NCI-H524 (cell line): ENCODE measurements at regions not wholly inside any gene's neighbourhood (a gene's known extent, or its start where the extent isn't known, plus 50 kb on each side); places are given as distances from the start of the nearest gene placed in this dataset.
"Not testable (repeated sequence)": the region's sequence is repeated elsewhere in the genome, so short reads cannot be mapped to it uniquely, and the experiment has no call there.

Source experiments
- DNase-seq, 2 experiments: peaks; one replicate each; lab custom pipeline; 2025; lab: John Stamatoyannopoulos, UW

DNA sequence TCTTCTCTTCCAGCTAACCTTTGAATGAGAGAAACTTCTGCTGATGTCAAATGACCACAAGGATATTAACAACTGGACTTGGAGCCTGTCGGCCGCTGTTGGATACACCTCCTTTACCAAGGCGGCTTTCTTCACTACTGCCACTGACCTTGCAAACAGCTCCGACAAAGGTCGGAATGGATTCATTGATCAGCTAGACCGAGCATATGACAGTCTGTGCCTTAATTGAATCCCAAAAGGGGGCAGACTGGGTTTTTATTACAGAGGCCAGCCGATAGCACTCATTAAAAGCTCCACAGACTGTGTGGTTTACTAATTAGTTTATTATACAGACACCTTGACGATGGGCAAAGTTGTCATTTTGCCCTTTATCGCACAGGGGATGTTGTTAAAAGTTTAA is 394.5 kb downstream of the RERGL start:
- peak in 1 of 2 experiments; percentile 7 for DNase-seq

DNA sequence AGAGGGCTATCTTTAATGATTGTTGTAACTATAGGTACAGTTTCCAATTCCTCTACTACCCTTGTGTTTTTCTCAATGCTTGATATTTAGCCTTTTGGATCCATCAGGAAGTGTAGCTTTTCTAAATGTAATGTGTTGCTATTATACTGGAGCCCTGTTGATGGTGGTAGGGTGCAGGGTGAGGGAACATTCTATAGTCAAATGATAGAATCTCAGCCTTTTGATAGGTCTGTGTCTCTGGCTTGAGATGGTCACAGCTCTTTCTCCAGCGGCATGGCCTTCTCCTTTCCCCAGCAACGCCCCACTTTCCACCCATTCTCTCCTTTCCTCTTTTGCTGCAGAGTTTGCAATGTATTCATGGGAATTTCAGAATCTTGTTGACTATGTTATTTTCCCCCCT is 398.6 kb downstream of the RERGL start:
- no peak for DNase-seq

DNA sequence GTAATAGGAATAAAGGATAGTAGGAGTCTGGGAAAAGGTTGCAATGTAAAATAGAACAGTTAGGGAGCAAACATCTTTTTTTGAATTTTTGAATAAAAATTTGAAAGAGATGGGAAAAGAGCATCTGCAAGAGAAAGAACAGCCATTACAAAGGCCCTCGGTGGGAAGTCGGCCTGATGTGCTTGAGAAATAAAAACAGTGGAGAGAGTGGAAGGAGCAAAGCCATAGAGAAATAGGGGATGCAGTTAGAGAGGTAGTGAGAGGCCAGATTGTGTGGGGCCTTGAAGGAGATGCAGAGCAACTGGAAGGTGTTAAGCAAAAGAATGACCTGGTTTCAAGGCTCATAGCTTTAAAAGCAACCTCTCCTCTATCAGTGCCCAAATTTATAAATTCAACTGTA is 409.8 kb downstream of the RERGL start:
- no peak for DNase-seq

DNA sequence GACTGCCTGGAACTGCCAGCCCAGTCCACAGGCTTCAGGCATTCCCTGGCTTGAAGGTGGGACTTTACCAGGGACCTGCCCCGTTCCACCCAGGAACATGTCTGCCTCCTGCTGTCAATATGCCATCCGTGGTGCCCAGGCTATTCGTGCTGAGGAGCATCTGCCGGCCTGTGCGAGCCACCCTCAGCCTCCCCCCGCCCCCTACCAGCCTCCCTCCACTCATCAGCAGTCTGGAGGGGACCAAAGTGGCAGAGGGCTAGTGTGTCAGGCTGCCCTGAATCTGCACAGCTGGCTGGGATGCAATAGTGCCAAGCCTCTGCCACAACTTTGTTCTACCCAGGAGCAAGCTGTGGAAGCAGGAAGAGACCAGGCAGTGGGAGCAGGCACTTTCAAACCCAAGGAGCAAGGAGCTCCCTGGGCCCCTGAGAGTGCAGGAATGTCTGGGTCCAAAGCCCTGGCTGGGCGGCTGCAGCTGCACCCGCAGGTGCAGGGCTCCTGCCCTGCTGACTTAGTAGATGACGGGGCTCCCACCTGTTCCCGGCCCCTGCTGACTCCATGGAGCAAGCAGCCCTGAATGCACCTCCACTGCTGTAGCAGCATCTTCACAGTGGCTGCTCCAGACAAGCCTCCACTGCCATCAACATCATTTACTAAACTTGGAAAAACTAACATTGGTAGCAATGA is 423.2 kb downstream of the RERGL start:
- DNase-seq, result no peak

DNA sequence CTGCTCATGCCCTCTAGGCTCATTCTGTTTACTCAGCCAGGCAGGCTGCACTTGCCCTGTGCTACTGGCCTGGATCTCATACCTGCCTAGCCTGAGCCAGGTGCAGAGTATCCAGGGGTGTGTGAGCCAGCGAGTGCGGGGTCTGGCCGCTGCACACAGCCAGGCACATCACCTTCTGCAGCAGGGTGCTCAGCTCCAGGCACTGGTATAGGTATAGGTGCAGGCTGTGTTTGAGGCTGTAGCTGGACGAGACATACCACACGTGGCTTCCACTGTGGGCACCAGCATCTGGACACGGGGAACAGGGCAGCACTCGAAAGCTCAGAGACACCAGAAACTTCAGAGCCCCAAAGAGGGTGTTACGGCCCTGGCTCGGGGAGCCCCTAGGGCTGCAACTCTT is 424.2 kb downstream of the RERGL start:
- DNase-seq, result no peak

DNA sequence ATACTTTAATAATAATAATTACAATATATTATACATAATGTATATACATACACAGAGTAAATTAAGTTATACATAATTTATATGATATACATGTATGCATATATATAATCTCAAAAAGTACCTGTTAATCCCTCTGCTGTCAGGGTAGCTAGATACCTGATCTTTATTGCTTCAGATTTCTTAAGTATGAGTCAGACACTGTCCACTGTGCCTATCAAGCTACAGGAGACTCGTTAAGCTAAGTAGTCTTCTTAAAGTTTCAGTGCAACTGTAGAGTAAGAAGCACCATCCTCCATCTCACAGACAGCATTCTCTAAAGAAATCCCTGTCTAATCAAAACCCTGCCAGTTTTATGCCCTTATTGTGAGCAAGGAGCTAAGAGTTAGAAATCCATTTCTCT is 428.7 kb downstream of the RERGL start:
- DNase-seq, result peak in 1 of 2 experiments; percentile 8

DNA sequence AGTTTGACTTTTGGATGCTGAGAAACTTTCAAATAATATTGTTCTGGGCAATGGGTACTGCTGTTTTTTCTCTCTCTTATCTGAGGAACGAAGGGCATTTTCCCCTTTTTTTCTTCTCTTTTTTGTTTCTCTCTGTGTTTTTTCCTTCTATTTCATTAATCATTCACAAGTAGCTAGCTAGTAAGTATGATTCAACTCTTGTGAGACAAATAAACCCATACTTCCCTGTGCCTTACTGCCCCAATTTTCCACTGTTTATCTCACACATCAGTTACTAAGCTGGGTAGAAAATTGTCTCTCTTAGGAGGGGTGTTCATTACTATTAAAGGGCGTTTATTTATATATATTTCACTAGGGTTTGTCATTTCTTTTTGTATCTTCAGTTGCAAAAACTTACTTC is 437.6 kb downstream of the RERGL start:
- no peak for DNase-seq

DNA sequence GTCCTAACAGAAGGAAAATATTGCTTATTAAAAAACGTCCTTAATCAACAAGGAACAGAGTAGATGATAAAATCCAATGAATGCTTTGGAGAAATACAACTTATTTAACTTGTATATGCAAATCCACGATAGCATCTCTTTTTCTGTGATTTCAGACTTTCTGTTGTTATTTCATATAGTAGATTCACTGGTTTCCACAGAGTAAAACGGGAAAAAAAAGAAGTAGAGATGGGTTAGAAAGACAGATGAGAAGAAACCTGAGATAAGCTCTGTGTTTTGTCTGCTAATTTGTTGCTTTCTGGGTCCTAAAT is 447.7 kb downstream of the RERGL start:
- no peak for DNase-seq

DNA sequence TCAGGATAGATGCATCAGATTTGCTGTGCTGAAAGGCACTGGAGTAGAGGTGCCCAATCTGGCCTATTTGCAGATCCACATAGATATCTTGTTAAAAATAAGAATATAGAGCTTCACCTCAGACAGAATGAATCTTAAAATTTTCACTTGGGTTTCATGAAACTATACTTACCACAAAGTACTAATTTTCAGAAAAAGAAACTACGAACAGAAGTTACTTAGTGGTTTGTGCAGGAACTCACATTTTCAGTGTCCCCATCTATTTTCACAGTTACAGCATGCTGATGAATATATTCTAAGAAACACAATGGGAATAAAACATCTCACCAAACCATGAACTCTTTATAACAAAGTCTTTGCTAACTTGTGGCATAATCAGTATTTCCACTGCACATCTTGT is 449.4 kb downstream of the RERGL start:
- DNase-seq, result no peak

DNA sequence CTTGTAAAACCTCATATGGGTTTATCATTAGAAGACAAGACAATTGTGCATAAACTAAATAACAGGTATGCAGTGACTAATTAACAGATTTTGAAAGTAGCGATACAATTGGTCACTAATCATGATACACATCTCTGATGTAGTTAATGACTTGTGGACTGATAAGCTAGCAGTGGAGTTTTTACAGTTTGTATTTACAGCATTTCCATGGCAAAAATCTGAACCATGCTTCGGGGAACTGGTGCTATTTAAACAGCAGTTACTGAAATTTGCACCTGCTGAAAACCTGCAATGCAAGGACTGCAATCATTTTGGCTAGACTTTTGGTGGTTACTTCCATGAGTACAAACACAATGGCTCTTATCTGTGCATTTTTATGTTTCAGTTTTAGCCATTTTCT is 471.2 kb downstream of the RERGL start:
- no peak for DNase-seq

DNA sequence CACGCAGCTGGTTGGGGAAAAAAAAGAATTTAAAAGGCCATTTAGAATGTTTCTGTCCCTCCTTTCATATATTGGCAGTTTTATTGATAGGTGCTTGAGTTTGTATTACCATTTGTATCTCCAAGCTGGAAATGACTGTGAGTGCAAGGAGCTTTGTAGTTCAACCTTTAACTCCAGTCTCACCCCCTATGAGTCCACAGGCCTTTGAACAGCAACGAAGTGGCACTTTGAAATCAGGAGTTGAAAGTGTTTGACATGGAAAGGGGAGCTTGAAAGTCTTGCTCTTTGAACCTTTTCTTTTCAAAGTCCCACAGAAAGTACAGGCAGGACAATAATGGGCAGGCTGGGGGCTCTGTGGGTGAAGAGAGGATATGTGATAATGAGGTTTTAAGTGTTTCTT is 480.3 kb downstream of the RERGL start:
- no peak for DNase-seq

DNA sequence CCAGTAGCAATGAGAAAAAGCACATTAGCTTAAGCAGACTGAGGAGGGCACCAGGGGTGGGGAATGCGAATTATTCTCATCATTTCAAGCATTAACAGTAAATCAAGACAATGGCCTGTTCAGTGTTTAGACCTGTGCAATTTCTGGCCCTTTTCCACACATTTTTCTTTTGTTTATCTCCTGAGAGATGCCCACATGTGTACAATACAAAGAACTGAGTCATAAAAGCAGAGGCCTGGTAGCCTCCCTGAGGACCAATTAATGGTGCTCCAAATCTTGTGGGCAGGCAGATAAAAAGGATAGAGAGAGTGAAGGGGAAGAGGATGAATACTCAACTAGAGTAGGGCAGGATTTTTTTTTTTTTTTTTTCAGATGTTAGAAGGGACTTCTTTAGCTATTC is 480.8 kb downstream of the RERGL start:
- DNase-seq, result no peak

DNA sequence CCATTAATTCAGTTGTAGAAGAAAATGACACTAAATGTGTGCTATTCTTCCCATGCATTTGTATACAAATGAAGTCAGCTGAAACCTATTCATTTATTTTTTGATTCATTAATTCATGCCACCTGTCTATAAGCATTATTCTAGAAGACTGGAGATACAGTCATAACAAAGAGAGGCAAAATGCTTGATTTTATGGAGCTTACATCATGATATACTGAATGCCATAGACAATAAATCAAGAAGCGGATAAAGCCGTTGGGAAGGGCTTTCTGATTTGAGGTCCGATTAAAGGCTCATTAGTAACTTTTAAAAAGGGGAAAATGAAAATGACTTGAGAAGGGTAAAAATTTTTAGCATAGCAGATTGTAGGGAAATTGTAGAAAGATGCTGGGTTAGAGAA is 494.9 kb downstream of the RERGL start:
- no peak for DNase-seq

DNA sequence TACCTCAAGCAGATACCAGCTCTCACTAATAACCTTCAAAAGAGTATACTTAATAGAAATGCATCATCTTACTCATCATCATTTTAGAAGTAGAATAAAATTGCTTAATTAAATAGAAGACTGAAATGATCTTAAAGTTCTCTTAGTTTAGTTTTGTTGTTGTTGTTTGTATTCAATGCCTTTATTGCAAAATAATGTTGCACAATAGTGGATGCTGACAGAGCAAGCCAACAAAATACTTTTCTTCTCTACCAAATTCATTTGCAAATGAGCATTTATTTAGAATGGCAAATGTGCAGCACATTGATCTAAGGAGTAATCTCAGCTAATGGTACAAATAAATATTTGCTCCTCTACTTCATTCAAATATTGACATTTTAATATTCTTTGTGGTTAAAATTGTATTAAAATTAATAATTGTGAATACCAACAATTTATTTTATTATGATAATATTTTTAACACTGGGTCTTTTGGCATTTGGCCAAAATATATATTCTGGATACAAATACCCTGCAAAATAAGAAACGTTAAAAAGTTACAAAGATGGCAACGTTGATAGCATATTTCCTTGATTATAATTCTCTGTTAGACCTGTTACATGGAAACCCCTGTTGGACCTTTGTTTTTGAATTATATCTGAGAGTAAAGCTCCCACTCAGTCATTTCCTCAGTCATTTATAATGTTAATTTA is 496.1 kb downstream of the RERGL start:
- no peak for DNase-seq

DNA sequence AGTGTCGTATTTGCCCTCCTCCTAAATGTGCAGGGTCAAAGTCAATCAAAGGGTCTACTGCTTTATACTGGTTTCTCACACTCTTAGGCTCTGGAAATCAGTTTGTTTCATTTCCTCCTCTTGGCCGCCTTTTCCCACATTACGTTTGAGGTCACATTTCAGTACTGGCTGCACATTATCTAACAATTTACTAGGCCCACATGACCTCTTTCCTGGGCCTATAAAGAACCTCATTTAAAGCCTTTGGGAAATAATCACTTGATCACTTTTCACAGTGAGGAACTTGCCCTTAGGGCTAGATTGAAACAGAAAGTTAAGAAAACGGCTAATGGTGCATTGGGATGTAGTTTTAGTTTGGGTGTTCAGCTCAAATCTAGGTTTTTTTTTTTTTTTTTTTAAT is 497.5 kb downstream of the RERGL start:
- no peak for DNase-seq

DNA sequence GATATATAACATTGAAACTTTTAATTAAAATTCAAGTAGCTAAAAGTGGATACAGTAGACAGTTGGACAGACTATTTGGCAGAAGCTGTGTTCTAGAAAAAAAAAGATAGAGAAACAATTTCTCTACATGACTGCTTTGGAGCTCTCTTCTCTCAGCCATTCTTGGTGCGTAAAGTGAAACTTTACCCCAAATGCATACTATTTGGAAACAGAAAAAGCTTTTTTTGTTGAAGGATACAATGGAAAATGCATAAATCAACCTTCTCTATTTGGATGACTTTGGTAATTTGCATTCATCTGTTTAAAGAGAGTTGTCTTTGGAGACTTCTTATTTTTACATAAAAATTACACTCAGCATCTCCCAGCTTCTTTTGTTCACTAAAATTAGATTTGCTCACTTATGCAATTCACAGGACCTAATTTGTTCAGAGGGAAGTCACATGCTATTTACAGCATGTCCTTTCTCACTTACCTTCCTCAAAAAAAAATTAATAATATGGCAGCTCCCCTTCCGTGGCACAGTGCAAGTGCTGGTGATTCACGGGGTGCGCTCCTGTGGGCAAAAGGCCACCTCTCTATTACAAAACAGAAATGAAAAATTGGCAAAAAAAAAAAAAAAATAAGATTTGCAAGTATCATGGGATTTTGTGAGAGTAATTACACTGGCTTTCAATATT is 498.9 kb downstream of the RERGL start:
- DNase-seq, result no peak

DNA sequence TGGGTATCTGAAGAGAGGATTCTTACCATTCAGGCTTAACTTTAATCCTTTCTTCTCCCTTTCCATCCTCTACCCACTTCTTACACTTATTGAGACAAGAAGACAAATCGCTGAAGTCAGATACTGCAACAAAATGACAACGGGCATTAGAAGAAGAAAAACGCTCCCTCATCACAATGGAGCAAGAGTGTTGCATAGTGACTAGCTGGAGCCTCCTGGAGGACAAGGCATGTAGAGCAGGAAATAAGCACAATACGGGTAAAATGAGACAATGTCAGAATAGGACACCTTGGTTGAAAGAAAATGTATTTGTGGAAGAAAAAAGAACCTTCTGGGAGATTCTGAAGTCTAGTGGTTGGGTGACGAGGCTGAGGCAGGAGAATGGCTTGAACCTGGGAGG is 501.0 kb downstream of the RERGL start:
- DNase-seq, result peak in 1 of 2 experiments; percentile 18

DNA sequence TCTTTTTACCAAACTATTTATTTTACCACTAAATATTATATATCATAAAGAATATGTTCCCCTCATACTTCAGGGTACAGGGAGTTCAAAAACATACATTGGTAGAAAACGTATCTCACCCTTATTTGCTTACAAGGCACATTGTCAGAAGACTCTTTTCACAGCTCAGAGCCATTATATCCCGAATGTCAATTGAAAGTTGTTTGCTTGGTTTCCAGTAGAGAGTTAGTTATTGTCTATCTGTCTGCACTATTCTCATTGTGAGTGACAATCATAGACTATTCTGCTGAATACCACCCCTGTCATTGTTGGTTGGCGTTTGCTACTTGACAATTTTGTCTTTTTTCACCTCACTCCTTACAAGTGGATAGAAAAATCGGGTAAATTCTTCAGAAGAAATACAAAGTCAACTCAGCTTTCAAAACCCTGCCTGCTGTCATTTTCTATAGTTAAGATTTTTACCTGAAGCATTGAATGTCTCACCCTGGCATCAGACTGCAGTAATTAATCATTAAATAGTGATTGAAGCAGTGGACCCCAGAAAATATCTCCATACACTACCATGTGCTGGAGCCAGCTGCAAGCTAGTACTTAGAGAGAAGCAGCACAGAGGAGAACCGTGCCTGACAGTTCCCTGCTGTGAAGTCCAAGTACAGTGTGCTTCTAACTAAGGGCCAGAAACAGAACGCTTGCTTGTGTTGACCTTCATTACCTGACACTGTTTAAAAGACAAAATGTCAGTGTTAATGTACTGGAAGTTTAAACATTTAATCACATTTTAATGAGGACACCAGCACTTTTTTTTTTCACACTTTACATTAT is 510.6 kb downstream of the RERGL start:
- no peak for DNase-seq

DNA sequence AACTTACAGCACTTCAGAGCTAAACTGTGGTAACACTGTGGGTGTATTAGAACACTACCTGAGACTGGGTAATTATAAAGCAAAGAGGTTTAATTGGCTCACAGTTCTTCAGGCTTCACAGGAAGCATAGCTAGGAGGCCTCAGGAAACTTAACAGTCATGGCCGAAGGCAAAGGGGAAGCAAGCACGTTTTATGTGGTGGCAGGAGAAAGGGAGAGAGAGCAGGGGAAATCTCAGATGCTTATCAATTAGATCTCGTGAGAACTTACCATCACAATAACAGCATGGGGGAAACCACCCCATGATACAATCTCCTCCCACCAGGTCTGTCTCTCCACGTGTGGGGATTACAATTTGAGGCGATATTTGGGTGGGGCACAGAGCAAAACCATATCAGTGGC is 512.6 kb downstream of the RERGL start:
- no peak for DNase-seq

DNA sequence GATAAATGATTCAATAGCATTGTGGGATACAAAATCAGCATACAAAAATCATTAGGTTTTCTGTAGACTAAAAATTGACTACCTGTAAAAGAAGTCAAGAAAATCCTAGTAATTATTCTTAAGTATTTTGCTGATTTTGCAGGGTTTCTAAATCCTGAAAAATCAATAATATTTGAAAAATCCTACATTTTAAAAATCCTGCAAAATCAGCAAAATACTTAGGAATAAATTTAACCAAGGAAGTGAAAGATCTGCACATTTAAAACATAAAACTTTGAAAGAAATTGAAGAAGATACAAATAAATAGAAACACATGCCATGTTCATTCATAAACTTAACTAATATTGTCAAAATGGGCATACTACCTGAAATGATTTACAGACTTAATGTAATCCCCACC is 517.7 kb downstream of the RERGL start:
- no peak for DNase-seq

DNA sequence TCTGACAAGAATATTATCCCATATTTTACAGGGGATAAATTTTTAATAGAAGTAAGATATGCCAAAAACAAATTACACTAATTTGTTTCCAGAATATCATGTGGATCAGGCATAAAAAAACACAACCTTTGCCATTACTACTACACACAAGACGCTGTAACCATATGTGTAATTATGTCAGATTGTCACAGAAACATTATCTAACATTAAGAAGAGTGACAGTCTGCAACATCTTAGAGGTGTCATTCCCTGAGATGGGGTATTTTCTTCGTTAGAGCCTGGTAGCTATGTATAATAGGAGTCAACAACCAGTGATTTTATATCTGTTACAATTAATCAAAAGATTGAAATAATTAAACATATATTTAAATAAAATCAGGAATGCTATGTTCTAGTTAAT is 518.9 kb downstream of the RERGL start:
- no peak for DNase-seq

DNA sequence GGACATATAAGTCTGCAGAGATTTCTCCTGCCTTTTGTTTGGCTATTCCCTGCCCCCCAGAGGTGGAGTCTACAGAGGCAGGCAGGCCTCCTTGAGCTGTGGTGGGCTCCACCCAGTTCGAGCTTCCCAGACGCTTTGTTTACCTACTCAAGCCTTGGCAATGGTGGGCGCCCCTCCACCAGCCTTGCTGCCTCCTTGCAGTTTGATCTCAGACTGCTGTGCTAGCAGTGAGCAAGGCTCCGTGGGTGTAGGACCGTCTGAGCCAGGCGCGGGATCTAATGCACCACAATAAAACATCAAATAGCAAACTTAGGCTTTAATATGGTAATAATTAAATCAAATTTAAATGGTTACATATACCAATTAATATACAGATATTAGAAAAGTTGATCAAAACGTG is 525.4 kb downstream of the RERGL start:
- DNase-seq, result not testable (repeated sequence)

DNA sequence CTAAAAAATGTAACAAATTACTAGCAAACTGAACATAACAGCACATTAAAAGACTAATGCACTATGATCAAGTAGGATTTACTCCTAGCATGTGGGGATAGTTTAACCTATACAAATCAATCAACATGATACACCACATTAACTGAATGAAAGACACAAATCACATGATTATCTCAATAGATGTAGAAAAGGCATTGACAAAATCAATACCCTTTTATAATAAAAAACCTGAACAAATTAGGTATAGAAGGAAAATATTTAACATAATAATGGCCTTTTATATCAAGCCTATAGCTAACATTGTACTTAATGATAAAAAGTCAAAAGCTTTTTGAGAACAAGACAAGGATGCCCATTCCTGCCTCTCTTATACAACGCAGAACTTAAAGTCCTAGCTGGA is 540.0 kb downstream of the RERGL start:
- DNase-seq, result no peak
